Tibial nerve (tissue), 4 donors: ENCODE measurements at regions not wholly inside any gene's neighbourhood (a gene's known extent, or its start where the extent isn't known, plus 50 kb on each side); places are given as distances from the start of the nearest gene placed in this dataset.

Source experiments
- EP300 ChIP-seq, 2 donors: sonication (generic); formaldehyde crosslinking; IDR thresholded peaks; one replicate each; pipeline ENCODE4 v1.6.1; 2017; ENCODE audit warnings: antibody characterized with exemption in 2 of 2, mild to moderate bottlenecking in 1 of 2
- TF ChIP-seq, protein P1 (sequence below), 5 experiments: fragments of 200-600 bp in 3 of 5; fragments of 450-650 bp in 2 of 5; sonication (generic) in 3 of 5; IDR thresholded peaks; one replicate each; pipeline ENCODE4 v1.5.1; 2016 to 2019; ENCODE audit warnings: antibody characterized with exemption in 5 of 5, mild to moderate bottlenecking in 3 of 5, moderate library complexity in 2 of 5

DNA sequence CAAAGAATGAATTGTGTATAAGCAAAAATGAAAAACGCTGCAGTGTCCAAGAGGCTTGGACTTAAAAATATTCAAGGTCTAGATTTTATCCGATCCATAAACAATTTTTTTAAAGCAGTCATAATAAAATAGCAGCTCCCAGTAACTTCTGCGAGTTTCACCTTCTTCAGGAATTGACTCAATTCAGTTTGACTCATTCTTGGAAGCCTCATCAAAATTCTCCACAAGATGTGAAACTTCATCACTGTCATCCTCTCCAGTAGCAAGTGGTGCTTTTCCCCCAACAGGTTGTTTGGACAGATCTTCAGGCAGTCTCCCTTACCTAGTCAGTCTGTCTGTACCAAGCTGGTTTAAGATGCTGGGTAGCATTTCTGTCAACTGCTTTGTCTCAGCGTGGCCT lies 93.5 kb upstream of the FOXG1 start:
- TF ChIP-seq, protein P1, sequence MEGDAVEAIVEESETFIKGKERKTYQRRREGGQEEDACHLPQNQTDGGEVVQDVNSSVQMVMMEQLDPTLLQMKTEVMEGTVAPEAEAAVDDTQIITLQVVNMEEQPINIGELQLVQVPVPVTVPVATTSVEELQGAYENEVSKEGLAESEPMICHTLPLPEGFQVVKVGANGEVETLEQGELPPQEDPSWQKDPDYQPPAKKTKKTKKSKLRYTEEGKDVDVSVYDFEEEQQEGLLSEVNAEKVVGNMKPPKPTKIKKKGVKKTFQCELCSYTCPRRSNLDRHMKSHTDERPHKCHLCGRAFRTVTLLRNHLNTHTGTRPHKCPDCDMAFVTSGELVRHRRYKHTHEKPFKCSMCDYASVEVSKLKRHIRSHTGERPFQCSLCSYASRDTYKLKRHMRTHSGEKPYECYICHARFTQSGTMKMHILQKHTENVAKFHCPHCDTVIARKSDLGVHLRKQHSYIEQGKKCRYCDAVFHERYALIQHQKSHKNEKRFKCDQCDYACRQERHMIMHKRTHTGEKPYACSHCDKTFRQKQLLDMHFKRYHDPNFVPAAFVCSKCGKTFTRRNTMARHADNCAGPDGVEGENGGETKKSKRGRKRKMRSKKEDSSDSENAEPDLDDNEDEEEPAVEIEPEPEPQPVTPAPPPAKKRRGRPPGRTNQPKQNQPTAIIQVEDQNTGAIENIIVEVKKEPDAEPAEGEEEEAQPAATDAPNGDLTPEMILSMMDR (IDR thresholded peaks at IDR 0.05), result no peak
- TF ChIP-seq EP300 (IDR thresholded peaks at IDR 0.05), result no peak
